ENCODE measurements at regions not wholly inside any gene's neighbourhood (a gene's known extent, or its start where the extent isn't known, plus 50 kb on each side); places are given as distances from the start of the nearest gene placed in this dataset.

- ATAC-seq (no peak), DNase-seq (ENCODE audit: low read depth, low spot score) (no peak)
- Histone ChIP-seq H3K27me3 (ENCODE audit: insufficient read depth, low read length) (no peaks in the 10 kb centered on the region), H3K9me2 (ENCODE audit: insufficient read depth) (no peaks in the 10 kb centered on the region), H3K4me1 (ENCODE audit: control insufficient read depth in 1 of 2, insufficient read depth in 2 of 2, low read length in 2 of 2) (no peaks in the 10 kb centered on the region), H3K27ac (ENCODE audit: low read depth, low read length) (no peak overlapping the region), H3K9ac (ENCODE audit: low read length) (no peak overlapping the region), H3K36me3 (ENCODE audit: control insufficient read depth in 1 of 2, insufficient read depth in 2 of 2, low read length in 2 of 2) (no peaks in the 10 kb centered on the region), H2AFZ (ENCODE audit: low read depth, low read length, poor library complexity, severe bottlenecking) (no peak overlapping the region), H3K79me2 (ENCODE audit: insufficient read depth, low read length) (no peaks in the 10 kb centered on the region), H4K20me1 (ENCODE audit: insufficient read depth) (no peaks in the 10 kb centered on the region), H3K4me2 (ENCODE audit: low read length) (no peak overlapping the region), H3K4me3 (replicated peaks in 1 of 2; ENCODE audit: low read depth in 1 of 2, low read length in 2 of 2) (no peak overlapping the region), H3K9me3 (ENCODE audit: control insufficient read depth in 1 of 2, insufficient read depth in 1 of 2, low read depth in 1 of 2, low read length in 2 of 2) (no peaks in the 10 kb centered on the region)
- TF ChIP-seq REST (IDR thresholded peaks at IDR 0.05; ENCODE audit: low read depth) = no peak
- no peak for TF ChIP-seq ZFX (IDR thresholded peaks at IDR 0.05)
- TF ChIP-seq SIN3A (IDR thresholded peaks at IDR 0.05; ENCODE audit: low read depth) = no peak
- TF ChIP-seq YY1 (IDR thresholded peaks at IDR 0.05; ENCODE audit: extremely low read depth, insufficient replicate concordance, low read depth, low read length) = no peak
- no peak for TF ChIP-seq CTCF (IDR thresholded peaks at IDR 0.05 in 2 of 3, conservative IDR thresholded peaks at IDR 0.05 in 1 of 3; ENCODE audit: borderline replicate concordance in 1 of 3, insufficient read depth in 1 of 3, low read depth in 2 of 3, low read length in 2 of 3)
- TF ChIP-seq EGR1 (IDR thresholded peaks at IDR 0.05; ENCODE audit: low read depth) = no peak
- TF ChIP-seq ZBTB33 (IDR thresholded peaks at IDR 0.05; ENCODE audit: extremely low read depth, insufficient replicate concordance, low read length) = no peak
- TF ChIP-seq ELF1 (IDR thresholded peaks at IDR 0.05; ENCODE audit: borderline replicate concordance, low read depth) = no peak
- no peak for TF ChIP-seq FOSL1 (IDR thresholded peaks at IDR 0.05; ENCODE audit: low read depth)
- no peak for TF ChIP-seq POLR2A (IDR thresholded peaks at IDR 0.05; ENCODE audit: borderline replicate concordance, extremely low read depth, insufficient read depth, insufficient read length)
- no peak for TF ChIP-seq EZH2phosphoT487 (IDR thresholded peaks at IDR 0.05; ENCODE audit: borderline replicate concordance)
- no peak for TF ChIP-seq EZH2 (IDR thresholded peaks at IDR 0.05)
- TF ChIP-seq JUND (IDR thresholded peaks at IDR 0.05) = no peak
- no peak for TF ChIP-seq RAD21 (IDR thresholded peaks at IDR 0.05; ENCODE audit: low read depth)
- TF ChIP-seq SRF (IDR thresholded peaks at IDR 0.05; ENCODE audit: low read depth) = no peak
- intact Hi-C loops (cut with micrococcal nuclease) = no loop called here
- RAD21 ChIA-PET (ENCODE audit: low non-redundant PET in 1 of 2, low total read pairs in 2 of 2, uncharacterized antibody in 2 of 2, unreplicated experiment in 2 of 2) = no interaction called here
- POLR2A ChIA-PET = no interaction called here
- BruUV-seq (replicated peaks) = no TSS peak
- CTCF ChIA-PET = no interaction called here
Measured at GRCh38 chr4:135412213-135412612, 1210.6 kb upstream of the PABPC4L start.

Measured in HCT116 (cell line).